H1 (cell line): ENCODE measurements at regions not wholly inside any gene's neighbourhood (a gene's known extent, or its start where the extent isn't known, plus 50 kb on each side); places are given as distances from the start of the nearest gene placed in this dataset.

Experiments used
- GTF2F1 ChIP-seq: IDR thresholded peaks from 2 replicates; pipeline ENCODE4 v1.6.1; 2012; ENCODE audit warnings: low read depth, low read length, improper control_type of control experiment, borderline replicate concordance
- RAD21 ChIP-seq, 2 experiments: IDR thresholded peaks in 1 of 2; conservative IDR thresholded peaks in 1 of 2; 2 replicates each; pipeline ENCODE4 v1.6.1; 2011; ENCODE audit warnings: low read depth in 2 of 2, low read length in 2 of 2, improper control_type of control experiment in 1 of 2, inconsistent platforms in 1 of 2, mild to moderate bottlenecking in 1 of 2, moderate library complexity in 1 of 2
- SP1 ChIP-seq: IDR thresholded peaks from 2 replicates; pipeline ENCODE4 v1.6.1; 2011; ENCODE audit warnings: low read depth, low read length
- ZNF274 ChIP-seq: IDR thresholded peaks from 2 replicates; pipeline ENCODE4 v1.7.0; 2012; ENCODE audit warnings: low read length, borderline replicate concordance; ENCODE audit errors: extremely low read depth
- TF ChIP-seq, protein P1 (sequence below): IDR thresholded peaks from 2 replicates; pipeline ENCODE4 v1.6.1; 2011; ENCODE audit warnings: low read length, improper control_type of control experiment
- TF ChIP-seq, protein P2 (sequence below): IDR thresholded peaks from 2 replicates; pipeline ENCODE4 v1.6.1; 2012; ENCODE audit warnings: inconsistent platforms

DNA sequence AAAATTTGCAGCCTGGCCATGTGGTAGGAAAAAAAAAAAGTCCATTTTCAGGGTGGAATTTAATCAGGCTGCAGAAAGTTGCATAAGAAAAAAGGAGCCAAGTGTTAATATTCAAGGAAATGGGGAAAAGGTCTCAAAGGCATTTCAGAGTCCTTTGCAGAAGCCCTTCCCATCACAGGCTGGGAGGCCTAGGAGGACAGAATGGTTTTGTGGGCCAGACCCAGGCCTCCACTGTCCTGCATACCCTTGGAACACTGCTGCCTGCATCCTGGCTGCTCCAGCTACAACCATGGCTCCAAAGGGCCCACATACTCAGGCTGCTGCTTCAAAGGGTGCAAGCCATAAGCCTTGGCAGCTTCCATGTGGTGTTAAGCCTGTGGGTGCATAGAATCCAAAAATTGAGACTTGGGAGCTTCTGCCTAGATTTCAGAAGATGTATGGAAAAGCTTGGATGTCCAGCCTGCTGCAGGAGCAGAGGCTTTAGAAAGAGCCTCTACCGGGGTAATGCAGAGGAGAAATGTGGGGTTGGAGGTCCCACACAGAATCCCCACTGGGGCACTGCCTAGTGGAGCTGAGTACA, 239.0 kb upstream of the STXBP5 start (continued):
- TF ChIP-seq, protein P1, sequence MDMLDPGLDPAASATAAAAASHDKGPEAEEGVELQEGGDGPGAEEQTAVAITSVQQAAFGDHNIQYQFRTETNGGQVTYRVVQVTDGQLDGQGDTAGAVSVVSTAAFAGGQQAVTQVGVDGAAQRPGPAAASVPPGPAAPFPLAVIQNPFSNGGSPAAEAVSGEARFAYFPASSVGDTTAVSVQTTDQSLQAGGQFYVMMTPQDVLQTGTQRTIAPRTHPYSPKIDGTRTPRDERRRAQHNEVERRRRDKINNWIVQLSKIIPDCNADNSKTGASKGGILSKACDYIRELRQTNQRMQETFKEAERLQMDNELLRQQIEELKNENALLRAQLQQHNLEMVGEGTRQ = no peak
- TF ChIP-seq GTF2F1 (no peak), ZNF274 (no peak), RAD21 (IDR thresholded peaks at IDR 0.05 in 1 of 2, conservative IDR thresholded peaks at IDR 0.05 in 1 of 2; ENCODE audit: low read depth in 2 of 2, low read length in 2 of 2) (no peak), SP1 (no peak)
- TF ChIP-seq, protein P2, sequence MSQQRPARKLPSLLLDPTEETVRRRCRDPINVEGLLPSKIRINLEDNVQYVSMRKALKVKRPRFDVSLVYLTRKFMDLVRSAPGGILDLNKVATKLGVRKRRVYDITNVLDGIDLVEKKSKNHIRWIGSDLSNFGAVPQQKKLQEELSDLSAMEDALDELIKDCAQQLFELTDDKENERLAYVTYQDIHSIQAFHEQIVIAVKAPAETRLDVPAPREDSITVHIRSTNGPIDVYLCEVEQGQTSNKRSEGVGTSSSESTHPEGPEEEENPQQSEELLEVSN = no peak
